AG09319 (cell line): ENCODE measurements at regions not wholly inside any gene's neighbourhood (a gene's known extent, or its start where the extent isn't known, plus 50 kb on each side); places are given as distances from the start of the nearest gene placed in this dataset.

Experiments used
- DNase-seq: peaks from one replicate; pipeline ENCODE4 v3.0.0-alpha.2; 2010; ENCODE audit warnings: low read depth; ENCODE audit errors: extremely low read depth
- CTCF ChIP-seq: IDR thresholded peaks from 2 replicates; pipeline ENCODE4 v1.5.1; 2011; ENCODE audit warnings: low read depth, mild to moderate bottlenecking, inconsistent platforms, low read length, moderate library complexity

- TF ChIP-seq CTCF, result no peak
- no peak for DNase-seq
Measured at GRCh38 chr22:22105364-22105763, 122.8 kb upstream of the TOP3B start.

- no peak for DNase-seq
- TF ChIP-seq CTCF, result peak; percentile 27
Measured at GRCh38 chr22:22103078-22103875, 120.7 kb upstream of the TOP3B start.

- no peak for DNase-seq
- TF ChIP-seq CTCF, result peak; percentile 25
Measured at GRCh38 chr22:22099833-22100812, 117.5 kb upstream of the TOP3B start.

- DNase-seq, result no peak
- TF ChIP-seq CTCF, result no peak
Measured at GRCh38 chr22:22099194-22099486, 116.6 kb upstream of the TOP3B start.

GRCh38 chr22:22098457-22099193 is 116.0 kb upstream of the TOP3B start:
- TF ChIP-seq CTCF, result no peak
- DNase-seq, result no peak

GRCh38 chr22:22097727-22098228 is 115.2 kb upstream of the TOP3B start:
- no peak for TF ChIP-seq CTCF
- DNase-seq, result no peak
